NCI-H146 treated with DMSO at 0.1 percent for 48 hours (cell line): ENCODE measurements at regions not wholly inside any gene's neighbourhood (a gene's known extent, or its start where the extent isn't known, plus 50 kb on each side); places are given as distances from the start of the nearest gene placed in this dataset.

Experiments used
- DNase-seq: peaks from one replicate; lab custom pipeline; 2025; ENCODE audit not compliant: unreplicated experiment; lab: John Stamatoyannopoulos, UW

DNA sequence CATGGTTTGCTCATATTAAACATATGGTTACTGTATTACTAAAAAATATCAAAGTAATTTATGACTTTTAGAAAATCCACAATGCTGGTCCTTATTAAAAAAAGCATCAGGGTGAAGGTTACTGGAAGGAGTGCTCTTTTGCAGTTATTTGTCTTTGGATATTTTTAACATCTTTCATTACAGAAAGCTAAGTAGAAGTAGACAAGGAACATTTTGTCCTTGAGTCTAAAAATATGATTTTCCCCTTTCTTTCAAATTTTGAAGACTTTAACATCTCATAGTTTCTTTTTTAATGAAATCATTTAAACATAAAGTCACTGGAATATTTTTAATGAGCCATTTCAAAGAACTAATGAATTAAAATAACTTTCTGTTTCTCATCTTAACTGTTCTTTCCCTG is 110.1 kb upstream of the TNS3 start:
- DNase-seq = no peak

DNA sequence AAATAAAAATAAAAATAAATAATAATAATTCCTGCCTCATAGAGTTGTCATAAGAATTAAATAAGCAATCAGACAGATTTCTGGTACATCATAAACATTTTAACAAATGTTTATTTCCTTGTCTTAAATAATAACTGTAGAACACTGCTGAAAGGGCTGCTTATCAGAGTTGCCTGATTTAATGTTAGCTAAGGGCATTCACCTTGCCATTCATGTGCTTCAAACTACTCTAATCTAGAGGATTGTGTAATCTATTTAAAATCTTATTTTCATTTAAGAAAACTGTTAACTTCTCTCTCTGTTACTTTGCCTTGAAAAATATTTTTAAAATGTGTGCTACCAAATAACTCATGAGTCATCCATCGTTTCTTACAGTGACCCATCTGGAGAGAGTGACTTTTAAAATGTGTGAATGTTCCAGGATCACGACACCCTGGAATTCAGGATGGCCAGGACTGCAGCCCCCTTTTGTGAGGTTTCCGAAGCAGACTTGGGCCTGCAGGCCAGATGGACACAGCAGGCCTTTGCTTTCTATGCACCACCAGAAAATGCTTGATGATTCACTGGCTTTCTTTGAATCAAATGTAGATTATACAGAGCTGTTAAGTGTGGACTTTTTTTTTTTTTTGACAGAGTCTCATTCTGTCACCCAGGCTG is 109.1 kb upstream of the TNS3 start:
- no peak for DNase-seq

DNA sequence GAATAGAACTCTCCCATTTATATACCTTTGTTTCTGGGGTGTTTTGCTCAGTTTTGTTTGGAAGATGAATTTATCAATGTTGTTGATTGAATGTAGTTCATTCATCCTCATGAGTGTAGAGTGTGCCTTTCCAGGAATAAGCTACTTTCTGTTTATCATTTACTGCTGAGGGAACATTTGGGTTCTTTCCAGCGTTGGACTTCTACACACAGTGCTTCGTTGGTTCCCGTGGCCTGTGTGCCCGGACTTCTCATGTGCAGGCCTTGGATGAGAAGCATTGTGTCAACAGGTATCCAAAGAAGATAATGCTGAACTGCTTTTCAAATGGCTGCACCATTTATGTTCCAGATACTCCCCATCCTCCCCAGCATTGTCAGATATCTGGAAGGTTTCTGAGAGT is 107.6 kb upstream of the TNS3 start:
- no peak for DNase-seq

DNA sequence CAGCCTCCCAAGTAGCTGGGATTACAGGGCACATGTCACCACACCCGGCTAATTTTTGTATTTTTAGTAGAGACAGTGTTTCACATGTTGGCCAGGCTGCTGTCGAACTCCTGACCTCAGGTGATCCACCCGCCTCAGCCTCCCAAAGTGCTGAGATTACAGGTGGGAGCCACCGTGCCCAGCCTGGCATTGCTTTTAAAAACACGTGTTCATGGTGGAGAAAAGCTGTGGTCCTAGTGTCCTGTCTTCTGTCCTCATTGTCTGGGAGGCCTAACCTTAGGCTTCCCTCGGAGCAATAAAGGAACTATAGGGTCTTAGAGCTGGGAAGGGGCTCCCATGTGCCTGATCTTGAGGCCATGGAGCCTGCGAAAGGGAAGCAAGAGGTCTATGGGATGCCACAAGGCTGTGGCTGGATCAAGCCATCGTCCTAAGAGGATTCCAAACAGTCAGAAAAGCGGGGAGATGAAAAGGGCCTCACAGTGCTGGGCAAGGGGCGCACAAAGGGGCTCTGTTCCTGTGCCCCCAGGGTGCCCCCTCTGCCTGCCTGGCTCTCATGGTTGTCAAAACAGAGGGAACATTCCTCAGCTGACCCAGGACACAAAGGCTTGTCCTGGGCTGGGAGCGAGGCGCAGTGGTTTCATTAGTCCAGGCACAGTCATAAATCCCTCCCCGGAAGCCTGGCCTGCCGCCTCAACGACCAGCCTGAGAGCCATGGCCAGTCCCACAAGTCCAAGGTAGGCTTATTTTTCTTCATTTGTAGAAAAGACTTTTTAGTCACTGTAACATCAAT is 106.6 kb upstream of the TNS3 start:
- DNase-seq = no peak

DNA sequence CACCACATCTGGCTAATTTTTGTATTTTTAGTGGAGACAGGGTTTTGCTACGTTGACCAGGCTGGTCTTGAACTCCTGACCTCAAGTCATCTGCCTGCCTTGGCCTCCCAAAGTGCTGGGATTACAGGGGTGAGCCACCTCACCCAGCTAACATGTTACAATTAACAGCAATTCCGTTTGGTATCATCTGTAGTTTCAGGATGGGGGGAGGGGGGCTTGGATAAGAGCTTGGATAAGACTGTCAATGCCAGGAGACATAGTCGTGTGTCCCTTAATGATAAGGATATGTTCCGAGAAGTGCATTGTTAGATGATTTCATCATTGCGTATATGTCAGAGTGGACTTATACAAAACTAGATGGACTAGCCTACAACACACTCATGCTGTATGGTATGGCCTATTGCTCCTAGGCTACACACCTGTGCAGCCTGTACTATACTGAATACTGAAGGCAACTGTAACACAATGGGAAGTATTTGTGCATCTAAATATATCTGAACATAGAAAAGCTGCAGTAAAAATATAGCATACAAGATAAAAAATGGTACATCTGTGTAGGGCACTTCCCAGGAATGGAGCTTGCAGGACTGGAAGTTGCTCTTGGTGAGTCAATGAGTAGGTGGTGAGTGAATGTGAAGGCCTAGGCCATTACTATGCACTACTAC is 103.9 kb upstream of the TNS3 start:
- DNase-seq = no peak

DNA sequence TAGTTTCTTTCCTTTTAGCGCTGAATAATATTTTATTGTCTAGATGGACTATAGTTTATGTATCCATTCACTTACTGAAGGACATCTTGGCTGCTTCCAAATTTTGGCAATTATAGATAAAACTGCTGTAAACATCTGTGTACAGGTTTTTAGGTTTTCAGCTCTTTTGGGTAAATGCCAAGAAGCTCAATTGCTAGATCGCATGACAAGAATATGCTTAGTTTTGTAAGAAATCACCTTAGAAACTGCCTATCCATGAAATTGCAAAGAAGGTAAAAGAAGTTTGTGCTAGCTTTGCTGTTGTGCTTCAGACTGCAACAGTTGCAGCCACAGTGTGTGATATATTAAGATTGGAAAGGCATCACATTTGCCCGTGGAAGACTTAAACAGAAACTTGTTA is 103.2 kb upstream of the TNS3 start:
- no peak for DNase-seq

DNA sequence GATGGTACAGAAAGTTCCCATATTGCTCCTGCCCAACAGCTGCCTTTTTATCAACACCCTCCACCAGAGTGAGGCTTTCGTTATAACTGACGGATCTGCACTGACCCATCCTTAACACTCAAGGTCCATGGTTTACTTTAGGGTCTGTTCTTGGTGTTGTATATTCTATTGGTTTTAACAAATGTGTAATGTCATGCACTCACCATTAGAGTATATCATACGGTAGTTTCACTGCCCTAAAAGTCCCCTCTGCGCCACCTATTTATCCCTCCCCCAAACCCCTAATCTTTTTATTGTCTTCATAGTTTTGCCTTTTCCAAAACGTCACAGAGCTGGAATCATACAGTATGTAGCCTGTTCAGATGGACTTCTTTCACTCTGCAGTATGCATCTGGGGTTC is 102.8 kb upstream of the TNS3 start:
- DNase-seq = no peak

DNA sequence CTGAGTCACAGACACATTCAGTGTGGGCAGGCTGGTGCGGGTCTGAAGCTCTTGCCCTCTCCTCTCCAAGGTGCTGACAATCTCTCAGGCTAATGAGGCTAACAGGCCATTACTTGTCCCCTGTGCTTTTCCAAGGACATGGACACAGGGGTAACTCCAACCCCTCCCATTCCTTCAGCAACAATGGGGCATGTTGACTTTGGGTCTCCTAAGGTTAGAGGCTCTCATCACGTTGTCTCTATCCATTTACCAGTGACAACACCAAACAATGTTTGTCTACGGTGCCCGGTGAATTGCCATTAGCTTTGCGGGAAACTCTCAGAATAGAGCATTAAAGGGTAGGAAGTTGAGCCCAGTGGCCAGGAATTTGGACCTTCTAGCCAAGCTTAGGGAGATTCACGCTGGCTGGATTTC is 101.6 kb upstream of the TNS3 start:
- peak; percentile 25 for DNase-seq

DNA sequence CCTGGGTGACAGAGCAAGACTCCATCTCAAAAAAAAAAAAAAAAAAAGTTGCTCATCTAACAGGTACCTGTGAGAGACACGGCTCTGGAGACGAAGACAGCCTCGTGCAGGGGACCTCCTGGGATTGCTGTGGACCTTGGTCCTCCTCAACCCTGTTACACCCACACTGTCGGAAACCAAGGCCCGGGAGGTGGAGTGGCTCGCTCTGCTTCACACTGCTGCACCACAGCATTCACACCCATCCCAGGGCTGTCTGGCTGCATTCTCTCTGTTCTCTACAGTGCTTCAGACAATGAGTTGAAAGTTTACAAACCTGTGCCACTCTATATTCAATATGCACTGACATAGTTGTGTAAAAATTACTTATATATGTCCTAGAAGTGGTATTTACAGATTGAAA is 101.0 kb upstream of the TNS3 start:
- DNase-seq = no peak

DNA sequence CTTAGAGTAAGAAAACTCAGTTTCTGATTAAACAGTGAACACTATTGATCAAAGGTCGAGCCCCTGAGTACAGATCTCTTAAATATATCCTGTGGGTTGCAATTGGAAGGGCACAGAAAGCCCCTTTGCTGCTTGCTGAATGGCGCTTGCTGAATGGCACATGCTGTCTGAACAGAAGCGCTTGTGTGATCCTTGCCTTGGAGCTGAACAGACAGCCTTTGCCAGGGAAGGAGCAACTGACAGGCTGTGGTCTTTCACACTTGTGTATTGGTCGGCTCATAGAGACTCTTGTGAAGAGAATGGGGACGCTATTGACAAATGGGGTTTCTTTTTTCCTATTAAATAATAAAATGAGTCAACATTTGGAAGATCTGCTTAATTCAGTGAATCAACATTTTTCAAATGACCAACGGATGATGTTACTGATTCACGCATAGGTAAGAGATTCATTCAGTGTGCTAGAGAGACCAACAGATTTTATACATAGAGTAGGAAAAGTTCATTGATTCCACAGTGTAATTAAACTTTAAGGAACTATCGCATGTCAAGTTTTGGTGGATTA is 99.4 kb upstream of the TNS3 start:
- DNase-seq = no peak

DNA sequence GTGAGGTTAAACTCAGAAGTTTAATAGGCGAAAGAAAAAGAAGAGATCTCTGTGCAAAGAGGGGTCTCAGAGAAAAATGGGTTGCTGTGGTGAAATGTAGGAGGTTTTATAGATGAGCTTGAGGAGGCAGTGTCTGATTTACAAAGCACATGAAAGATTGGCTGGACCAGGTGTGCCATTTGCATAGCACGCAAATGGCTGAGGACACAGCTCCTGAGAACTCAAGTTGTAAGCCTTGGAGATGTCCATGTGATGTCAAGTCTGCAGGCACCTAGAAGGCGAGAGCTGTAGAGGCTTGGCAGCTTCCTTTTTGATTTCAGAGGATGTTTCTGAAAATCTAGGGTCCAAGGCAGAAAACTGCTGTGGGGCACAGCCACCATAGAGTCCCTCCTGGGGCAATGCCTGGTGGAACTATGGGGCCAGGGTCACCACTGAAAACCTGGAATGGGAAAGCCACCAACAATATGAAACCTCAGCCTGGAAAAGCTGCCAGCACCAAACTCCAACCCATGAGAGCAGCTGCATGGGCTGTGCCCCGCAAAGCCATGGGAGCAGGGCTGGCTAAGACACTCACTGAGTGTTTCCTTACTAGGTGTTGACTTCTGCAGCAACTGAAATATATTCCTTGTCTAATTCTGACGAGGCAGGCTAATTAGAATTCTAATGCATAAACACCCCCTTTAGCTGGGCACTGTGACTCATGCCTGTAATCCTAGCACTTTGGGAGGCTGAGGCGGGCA is 96.9 kb upstream of the TNS3 start:
- DNase-seq = no peak

DNA sequence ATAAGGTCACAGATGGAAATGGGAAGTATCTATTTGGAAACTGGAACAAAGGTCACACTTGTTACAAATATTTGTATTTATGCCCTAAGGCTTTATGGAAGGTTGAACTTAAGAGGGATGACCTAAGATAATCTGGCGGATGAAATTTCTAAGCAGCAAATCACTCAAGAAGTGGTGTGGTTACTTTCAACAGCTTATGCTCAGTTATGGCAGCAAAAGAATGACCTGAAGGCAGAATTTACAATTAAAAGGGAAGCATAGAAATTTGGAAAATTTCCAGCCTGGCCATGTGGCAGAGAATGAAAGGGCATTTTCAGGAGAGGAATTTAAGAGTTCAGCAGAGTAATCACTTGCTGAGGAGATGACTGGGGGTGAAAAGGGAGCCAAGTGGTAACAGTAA is 95.8 kb upstream of the TNS3 start:
- DNase-seq = no peak

DNA sequence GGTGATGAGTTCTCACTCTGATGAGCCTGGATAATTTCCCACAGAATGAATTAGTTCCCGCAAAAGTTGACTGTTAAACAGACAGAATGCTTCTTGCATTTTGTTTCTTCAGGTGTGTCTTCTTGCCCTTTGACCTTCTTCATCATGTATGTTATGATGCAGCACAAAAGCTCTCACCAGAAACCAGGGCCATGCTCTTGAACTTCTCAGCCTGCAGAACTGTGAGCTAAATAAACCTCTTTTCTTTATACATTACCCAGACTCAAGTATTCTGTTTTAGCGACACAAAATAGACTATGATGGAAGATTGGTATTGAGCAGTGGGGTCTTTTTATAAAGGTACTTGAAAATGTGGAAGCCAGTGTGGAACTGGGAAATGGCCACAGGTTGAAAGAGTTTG is 95.2 kb upstream of the TNS3 start:
- no peak for DNase-seq

DNA sequence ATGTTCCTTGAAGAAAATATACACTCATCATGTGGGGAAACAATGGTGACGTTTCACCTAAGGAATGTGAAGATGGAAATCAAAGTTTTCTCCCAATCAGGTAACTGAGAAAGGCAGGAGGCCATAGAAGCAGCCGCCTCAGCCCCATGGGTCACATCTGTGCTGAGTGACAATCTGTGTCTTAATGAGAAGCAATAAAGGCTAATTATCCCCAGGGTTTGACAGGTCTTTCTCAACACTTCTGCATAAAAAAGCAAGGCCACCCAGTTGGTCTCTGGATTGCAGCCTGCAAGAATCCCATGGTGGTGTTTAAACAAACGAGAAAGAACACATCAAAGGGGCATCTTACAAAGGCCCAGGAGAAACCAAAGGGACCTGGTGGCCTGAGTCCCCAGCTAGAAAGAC is 91.1 kb upstream of the TNS3 start:
- DNase-seq = no peak

DNA sequence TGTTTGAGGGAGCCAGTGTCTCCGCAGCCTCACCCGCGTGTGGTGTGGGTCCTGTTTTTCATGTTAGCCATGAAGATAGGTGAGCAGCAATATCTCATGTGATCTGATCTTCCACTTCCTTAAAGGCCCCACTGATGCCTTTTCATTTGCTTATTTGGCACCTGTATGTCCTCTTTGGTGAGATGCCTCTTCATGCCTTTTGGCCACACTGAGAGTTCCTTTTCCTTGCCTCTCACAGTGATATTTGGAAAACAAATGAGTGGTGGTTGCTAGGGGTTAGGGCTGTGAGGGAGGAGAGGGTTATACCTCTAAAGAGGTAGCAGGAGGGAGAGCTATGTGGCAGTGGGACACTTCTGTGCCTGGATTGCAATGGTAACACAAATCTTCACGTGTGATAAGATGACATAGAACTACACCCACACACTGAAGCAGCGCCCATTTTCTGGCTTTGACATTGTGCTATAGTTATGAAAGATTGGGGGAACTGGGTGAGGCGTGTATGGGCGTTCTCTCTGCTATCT is 90.4 kb upstream of the TNS3 start:
- no peak for DNase-seq

DNA sequence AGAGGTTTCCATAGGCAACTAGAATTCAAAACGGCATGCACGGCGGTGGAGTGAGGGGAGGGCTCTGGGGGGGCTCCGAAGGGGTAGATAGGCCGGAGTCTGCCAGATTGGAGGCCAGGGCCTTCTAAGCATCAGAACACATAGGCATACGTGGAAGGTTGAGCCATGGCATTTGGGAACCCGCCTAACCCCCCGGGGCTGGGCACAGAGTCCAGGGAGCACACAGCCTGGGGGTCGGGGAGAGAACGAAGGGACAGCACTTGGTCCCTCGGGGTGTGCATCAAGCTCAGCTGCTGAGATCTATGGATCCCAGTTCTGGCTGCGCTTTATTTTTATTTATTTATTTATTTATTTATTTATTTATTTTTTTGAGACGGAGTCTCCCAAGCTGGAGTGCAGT is 89.4 kb upstream of the TNS3 start:
- no peak for DNase-seq

DNA sequence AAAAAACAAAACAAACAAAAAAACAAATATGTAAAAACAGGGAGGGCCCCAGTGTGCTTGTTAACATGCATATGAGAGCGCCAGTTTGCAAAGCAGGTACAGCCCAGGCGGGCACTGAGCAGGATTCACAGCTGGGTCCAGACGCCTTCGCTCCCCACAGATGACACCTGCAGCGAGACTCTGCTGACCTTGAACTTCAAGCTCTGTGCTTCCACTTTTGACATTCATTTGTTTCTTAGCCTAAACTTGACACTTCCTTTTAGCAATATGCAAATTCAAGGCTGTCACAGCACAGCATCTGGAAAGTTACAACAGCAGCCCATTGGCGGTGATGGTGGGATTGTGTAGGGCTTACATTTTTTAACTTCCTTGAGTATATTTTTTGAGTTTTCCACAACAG is 88.8 kb upstream of the TNS3 start:
- DNase-seq = no peak

DNA sequence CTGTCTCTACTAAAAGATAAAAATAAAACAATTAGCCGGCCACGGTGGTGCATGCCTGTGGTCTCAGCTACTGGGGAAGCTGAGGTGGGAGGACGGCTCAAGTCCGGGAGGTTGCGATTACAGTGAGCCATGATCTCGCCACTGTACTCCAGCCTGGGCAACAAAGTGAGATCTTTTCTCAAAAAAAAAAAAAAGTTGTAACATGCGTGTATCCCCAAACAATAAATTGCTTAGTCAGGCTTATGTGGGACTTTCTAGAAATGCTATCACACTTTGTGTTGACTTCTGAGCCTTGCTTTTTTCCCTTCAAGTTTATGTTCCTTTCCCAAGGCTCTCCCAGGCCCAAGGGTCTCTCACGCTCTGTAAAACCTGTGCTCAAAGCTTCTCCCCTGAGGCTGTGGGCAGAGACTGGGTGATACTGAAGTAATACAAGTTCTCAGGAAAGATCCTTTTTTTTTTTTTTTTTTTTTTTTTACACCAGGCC is 88.0 kb upstream of the TNS3 start:
- DNase-seq = no peak

DNA sequence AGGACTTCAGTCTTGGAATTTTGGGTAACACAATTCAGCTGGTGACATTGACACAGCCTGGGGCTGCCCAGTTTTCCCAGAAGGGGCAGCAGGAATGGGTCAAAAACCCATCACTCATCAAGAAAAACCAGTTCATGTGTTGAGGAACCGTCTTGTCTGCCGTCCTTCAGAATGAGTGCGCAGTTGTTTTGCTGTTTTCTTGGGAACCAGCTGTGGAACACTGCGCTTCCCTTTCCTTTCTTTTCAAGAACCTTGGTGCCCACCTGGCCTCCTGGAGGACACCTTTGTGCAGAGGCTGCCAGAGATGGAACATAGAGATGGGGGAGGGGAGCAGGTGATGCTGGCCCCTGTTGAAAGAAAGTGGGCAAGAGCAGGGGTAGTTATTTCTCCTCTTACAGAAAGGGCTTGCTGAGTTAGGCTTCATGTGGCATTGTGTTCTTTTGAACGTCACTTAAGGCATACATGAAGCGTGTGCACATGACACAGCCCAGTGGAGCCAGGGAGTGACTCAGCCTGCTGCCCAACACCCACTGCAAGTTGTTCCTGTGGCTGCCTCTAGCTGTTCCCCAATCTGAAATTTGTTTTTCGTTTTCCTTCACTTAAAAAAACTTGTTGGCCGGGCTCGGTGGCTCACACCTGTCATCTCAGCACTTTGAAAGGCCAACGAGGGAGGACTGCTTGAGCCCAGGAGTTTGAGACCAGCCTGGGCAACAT is 87.4 kb upstream of the TNS3 start:
- DNase-seq = no peak

DNA sequence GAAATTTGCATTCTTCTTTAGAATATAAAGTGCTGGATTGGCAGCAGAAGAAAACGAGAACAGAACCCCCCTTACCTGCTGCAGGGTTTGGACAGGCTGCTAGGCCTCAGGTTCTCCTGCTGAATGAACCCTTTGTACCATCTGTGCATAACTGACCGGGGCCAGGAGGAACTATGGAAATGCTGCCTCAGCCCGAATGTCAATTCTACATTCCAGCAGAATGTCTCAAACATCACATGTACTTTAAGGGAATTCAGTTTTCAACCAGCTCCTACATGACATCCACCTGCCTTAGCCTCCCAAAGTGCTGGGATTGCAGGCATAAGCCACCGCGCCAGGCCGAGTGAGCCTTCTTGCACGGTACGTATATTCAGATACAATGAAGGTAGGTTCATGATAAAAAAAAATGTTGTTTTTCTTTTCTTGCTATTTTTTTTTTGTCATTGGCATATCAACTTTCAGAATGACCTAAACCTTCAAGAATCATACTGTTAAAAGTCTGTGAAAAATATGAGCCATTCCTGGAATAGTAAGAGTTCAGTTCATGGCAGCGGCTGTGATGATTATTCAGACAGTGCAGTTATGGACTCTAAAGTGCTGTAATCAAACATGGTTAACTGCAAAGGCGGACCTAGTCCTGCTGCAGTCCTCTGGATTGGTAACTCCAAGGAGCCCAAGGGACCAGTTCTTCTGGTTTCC is 84.4 kb upstream of the TNS3 start:
- no peak for DNase-seq
